ENCODE measurements at regions not wholly inside any gene's neighbourhood (a gene's known extent, or its start where the extent isn't known, plus 50 kb on each side); places are given as distances from the start of the nearest gene placed in this dataset.

GRCh38 chr2:120684289-120685065 is 51.2 kb upstream of the GLI2 start:
- TF ChIP-seq POLR2A (IDR thresholded peaks at IDR 0.05) = no peak
- no peak for TF ChIP-seq CTCF (IDR thresholded peaks at IDR 0.05)
